SU-DHL-6 (cell line): ENCODE measurements at regions not wholly inside any gene's neighbourhood (a gene's known extent, or its start where the extent isn't known, plus 50 kb on each side); places are given as distances from the start of the nearest gene placed in this dataset.
"Not testable (repeated sequence)": the region's sequence is repeated elsewhere in the genome, so short reads cannot be mapped to it uniquely, and the experiment has no call there.

ENCODE experiments used
- CTCF ChIP-seq: fragments of 200-600 bp; sonication (generic); IDR thresholded peaks from one replicate; pipeline ENCODE4 v1.5.1; 2017; ENCODE audit warnings: antibody characterized with exemption, mild to moderate bottlenecking, low read length, moderate library complexity; ENCODE audit not compliant: insufficient read depth, poor library complexity, severe bottlenecking
- EZH2phosphoT487 ChIP-seq: fragments of 200-600 bp; sonication (generic), shearing (Covaris generic); conservative IDR thresholded peaks from 2 replicates; pipeline ENCODE4 v1.6.1; 2018; ENCODE audit warnings: mild to moderate bottlenecking, antibody characterized with exemption, low read length, moderate library complexity, mixed read lengths

GRCh38 chr4:12431259-12431658 lies 1002.6 kb upstream of the HS3ST1 start:
- not testable (repeated sequence) for TF ChIP-seq EZH2phosphoT487, CTCF
